Muscle of leg (tissue), 3 donors: ENCODE measurements at regions not wholly inside any gene's neighbourhood (a gene's known extent, or its start where the extent isn't known, plus 50 kb on each side); places are given as distances from the start of the nearest gene placed in this dataset.

Experiments
- DNase-seq: peaks from one replicate; pipeline ENCODE4 v3.0.0; 2013
- H3K27ac ChIP-seq: one replicate; pipeline ENCODE4 v1.5.1; 2013; ENCODE audit warnings: mild to moderate bottlenecking, low read length, control low read depth
- H3K27me3 ChIP-seq: one replicate; pipeline ENCODE4 v1.6.1; 2013; ENCODE audit warnings: low read length; ENCODE audit not compliant: control insufficient read depth, insufficient read depth
- H3K36me3 ChIP-seq: one replicate; pipeline ENCODE4 v1.6.1; 2013; ENCODE audit warnings: low read length; ENCODE audit not compliant: control insufficient read depth, insufficient read depth
- H3K4me1 ChIP-seq: one replicate; pipeline ENCODE4 v1.6.1; 2013; ENCODE audit warnings: low read length; ENCODE audit not compliant: control insufficient read depth, insufficient read depth
- H3K4me3 ChIP-seq: one replicate; pipeline ENCODE4 v1.5.1; 2013; ENCODE audit warnings: low read length, control low read depth
- H3K9me3 ChIP-seq: replicated peaks from 2 replicates; pipeline ENCODE4 v1.6.1; 2013; ENCODE audit warnings: low read depth, low read length; ENCODE audit not compliant: control insufficient read depth
- WGBS: methylation state at CpG from one replicate; pipeline ENCODE4 v1.1.5; 2013; ENCODE audit warnings: missing lambda C conversion rate; ENCODE audit not compliant: insufficient coverage; 5-methylcytosine and 5-hydroxymethylcytosine counted together

- Histone ChIP-seq H3K4me3 (no peak overlapping the region), H3K4me1 (no peaks in the 10 kb centered on the region), H3K27ac (no peak overlapping the region), H3K9me3 (no peaks in the 10 kb centered on the region), H3K27me3 (peaks cover 6% of the 10 kb centered on the region), H3K36me3 (no peaks in the 10 kb centered on the region)
- 90% methylated on average over 3 of the region's 9 CpGs for WGBS
- no peak for DNase-seq
These were observed 151.5 kb downstream of the ASB1 start for GRCh38 chr2:238578256-238578655.

DNA sequence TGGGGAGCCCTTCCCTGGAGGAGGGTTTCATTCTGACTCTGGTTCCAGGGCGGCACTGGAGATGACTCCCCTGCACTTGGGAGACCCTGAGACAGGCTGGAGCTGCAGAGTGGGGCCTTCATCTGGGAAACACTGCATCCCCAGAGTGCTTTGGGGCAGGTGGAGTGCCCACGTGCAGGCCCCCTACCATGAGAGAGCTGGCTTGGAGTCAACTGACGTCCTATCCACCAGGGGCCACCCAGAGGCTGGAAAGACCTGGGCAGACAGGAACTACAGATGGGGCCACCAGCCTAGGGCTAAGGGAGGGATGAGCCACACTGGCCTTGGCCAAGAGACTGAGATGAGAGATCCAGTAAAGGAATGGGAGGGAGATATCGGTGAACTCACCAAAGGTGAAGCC is 153.8 kb downstream of the ASB1 start:
- H3K27me3 ChIP-seq: peaks cover 5% of the 10 kb centered on the region
- no peaks in the 10 kb centered on the region for H3K4me1 ChIP-seq
- H3K36me3 ChIP-seq: no peaks in the 10 kb centered on the region
- H3K9me3 ChIP-seq: peaks cover 5% of the 10 kb centered on the region
- DNase-seq: no peak
- 71% methylated on average over 4 of the region's 4 CpGs for WGBS
- H3K27ac ChIP-seq: no peak overlapping the region
- no peak overlapping the region for H3K4me3 ChIP-seq

GRCh38 chr2:238581126-238581525 is 154.4 kb downstream of the ASB1 start:
- no peak for DNase-seq
- WGBS: no CpG with 5 or more reads among the region's 4 CpGs

DNA sequence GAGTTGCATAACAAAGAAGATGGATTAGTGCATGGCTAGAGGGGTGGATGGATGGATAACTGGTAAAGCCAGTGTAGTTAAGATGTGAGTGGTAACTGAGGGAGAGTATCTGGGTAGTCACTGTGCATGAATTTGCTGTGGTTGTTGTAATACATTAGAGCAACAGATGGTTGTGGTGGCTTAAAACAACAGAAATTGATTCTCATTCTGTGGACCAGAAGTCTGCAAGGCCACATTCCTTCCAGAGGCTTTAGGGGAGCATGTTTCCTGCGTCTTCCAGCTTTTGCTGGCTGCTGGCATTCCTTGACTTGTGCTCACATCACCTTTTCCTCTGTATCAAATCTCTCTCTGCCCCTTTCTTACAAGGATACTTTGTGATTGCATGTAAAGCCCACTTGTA is 155.4 kb downstream of the ASB1 start:
- Histone ChIP-seq H3K9me3 (peaks cover 5% of the 10 kb centered on the region), H3K4me3 (no peak overlapping the region), H3K36me3 (no peaks in the 10 kb centered on the region), H3K27ac (no peak overlapping the region), H3K4me1 (peaks cover 6% of the 10 kb centered on the region), H3K27me3 (no peaks in the 10 kb centered on the region)
- no peak for DNase-seq
- 60% methylated on average over 1 of the region's 1 CpG for WGBS

More at GRCh38 chr2:238581126-238581525, 154.4 kb downstream of the ASB1 start:
- no peaks in the 10 kb centered on the region for H3K27me3 ChIP-seq
- no peaks in the 10 kb centered on the region for H3K4me1 ChIP-seq
- no peak overlapping the region for H3K27ac ChIP-seq
- no peaks in the 10 kb centered on the region for H3K36me3 ChIP-seq
- H3K9me3 ChIP-seq: peaks cover 5% of the 10 kb centered on the region
- no peak overlapping the region for H3K4me3 ChIP-seq

DNA sequence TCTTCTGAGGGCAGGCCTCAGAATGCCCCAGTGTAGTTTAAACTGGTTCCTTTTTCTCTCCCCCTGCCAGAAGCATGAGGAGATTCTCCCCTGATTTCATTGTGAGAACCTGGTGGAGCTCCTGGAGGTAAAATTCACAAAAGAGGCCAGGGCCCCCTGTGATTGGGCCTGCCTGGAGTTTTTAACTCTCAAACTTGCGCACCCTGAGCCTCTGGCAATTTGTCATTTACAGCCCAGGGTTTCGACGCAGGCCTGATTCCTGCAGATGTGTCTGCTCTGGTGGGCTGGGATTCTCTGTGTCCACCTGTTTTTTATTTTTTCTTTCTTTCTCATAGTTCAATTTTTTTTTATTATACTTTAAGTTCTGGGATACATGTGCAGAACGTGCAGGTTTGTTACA is 157.9 kb downstream of the ASB1 start:
- Histone ChIP-seq H3K9me3 (peaks cover 5% of the 10 kb centered on the region), H3K4me3 (no peak overlapping the region), H3K36me3 (no peaks in the 10 kb centered on the region), H3K27me3 (no peaks in the 10 kb centered on the region), H3K27ac (no peak overlapping the region), H3K4me1 (peaks cover 6% of the 10 kb centered on the region)
- DNase-seq: no peak
- WGBS: no CpG with 5 or more reads among the region's 4 CpGs

DNA sequence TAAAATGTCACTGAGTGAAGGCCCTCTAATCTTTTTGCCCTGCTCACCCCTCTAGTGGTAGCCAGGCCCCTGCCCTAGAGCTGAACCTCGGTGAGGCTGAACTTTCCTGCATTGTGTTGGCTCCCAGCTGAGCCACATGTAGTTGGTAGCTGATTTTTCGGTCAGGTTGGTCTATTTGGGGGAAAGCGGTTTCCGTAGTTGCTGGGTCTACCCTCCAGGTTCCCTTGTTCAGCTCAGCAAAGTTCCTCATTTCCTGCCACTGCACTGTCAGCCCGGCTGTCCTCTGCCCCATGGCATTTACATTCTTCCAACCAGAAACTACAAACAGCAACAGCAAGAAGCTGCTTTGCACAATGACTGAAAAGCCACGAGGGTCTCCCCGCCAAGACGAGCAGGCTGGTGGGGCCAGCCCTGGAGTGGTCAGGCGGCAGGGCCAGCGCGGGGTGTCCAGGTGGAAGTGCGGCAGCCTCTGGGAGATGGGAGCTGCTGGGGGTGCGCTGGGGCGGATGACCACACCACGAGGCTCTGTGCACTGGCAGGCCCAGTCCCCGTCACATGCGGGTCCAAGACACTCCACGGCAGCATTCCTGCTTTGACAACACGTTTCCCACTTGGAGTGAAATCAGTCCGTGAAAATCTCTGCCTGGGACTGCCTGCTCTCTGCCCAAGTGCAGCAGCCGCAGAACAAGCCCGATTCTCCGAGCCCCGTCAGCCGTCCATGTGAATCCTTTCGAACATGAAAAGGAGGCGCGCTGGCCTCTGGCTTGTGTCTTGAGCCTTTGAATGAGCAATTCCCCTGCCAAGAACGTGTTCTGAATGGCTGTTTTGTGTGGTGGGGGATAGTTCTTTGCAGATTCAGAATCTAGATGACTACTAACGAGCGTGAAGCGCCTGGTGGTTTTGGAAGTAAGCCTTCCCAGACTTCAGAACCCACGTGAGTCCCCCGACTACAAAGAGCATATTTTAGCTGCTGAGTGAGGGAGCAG is 159.4 kb downstream of the ASB1 start:
- peak; percentile 75 for DNase-seq
- H3K36me3 ChIP-seq: no peaks in the 10 kb centered on the region
- 62% methylated on average over 33 of the region's 34 CpGs for WGBS
- no peak overlapping the region for H3K4me3 ChIP-seq
- H3K9me3 ChIP-seq: peaks cover 5% of the 10 kb centered on the region
- H3K4me1 ChIP-seq: peaks cover 6% of the 10 kb centered on the region
- H3K27me3 ChIP-seq: no peaks in the 10 kb centered on the region
- no peak overlapping the region for H3K27ac ChIP-seq

DNA sequence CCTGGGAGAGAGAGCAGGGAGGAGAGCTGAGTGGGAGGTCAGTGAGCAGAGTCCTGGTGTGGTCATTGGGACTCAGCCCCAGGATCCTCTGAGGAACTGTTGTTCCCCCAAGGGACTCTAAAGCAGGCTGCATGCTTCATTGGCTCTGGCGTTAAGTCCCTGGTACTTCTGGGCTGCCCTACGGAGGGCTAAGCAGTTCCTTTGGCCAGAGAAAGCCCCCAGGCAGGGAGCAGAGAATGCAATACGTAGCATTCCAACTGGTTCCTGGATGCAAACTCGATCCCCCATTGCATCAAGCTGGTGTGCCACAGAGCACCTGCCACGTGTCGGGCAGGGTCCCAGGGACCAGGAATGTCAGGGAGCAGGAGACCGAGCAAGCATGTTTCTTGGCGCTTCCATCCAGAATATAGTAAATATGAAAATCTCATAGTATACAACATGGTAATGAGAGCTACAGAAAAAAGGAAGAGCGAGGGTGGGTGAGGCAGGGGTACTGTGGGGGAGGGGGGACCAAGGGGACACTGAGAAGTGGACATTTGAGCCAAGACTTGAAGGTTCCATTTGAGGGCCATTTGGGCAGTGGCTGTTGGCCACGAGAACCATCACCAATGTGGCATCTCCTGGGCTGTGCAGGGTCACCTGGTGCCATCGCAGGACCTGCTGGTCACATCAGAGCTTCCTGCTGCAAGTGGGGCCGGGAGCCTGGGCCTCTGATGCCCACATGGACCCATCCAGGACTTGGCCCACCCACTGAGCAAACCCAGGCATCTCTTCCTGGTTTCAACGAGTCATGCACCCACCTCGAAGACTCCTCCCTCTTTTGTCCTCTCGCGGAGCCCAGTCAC is 160.4 kb downstream of the ASB1 start:
- no peaks in the 10 kb centered on the region for H3K27me3 ChIP-seq
- DNase-seq: no peak
- H3K27ac ChIP-seq: no peak overlapping the region
- H3K9me3 ChIP-seq: peaks cover 5% of the 10 kb centered on the region
- peaks cover 6% of the 10 kb centered on the region for H3K4me1 ChIP-seq
- 83% methylated on average over 7 of the region's 16 CpGs for WGBS
- no peak overlapping the region for H3K4me3 ChIP-seq
- no peaks in the 10 kb centered on the region for H3K36me3 ChIP-seq

DNA sequence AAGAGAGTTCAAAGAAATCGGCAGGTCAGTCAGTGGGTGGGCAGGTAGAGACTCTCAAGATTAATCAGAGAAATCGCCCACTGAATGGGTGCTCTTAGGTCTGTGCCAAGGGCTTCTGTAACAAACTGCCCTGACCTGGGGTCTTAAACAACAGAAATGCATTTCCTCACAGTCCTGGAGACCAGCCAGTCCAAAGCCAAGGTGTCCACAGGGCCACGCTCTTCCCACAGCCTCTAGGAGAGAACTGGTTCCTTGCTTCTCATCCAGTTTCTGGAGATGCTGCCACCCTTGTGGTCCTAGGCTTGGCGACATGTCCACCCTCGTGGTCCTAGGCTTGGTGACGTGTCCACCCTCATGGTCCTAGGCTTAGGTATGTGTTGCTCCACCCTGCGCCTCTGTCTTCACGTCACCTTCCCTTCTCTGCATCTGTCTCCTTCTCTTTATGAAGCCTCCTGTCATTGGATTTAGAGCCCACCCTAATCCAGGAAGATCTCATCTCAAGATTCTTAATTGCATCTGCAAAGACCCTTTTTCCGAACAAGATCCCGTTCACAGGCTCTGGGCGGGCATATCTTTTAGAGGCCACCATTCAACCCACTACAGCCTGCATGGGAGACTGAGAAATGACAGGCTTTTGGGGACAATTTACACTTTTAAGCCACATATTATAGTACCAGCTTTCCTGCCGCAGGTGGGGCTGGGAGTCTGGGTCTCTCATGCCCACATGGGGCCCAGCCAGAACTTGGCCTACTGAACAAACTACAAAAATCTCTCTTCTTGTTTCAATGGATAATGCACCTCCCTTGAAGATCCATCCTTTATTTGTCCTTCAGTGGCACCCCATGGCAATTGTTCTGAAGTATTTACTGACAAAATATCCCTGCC is 161.3 kb downstream of the ASB1 start:
- 98% methylated on average over 11 of the region's 12 CpGs for WGBS

GRCh38 chr2:238589591-238590460 is 163.1 kb downstream of the ASB1 start:
- Histone ChIP-seq H3K27ac (no peak overlapping the region), H3K36me3 (no peaks in the 10 kb centered on the region), H3K4me3 (no peak overlapping the region), H3K27me3 (no peaks in the 10 kb centered on the region), H3K4me1 (peaks cover 6% of the 10 kb centered on the region), H3K9me3 (no peaks in the 10 kb centered on the region)
- 85% methylated on average over 8 of the region's 16 CpGs for WGBS
- DNase-seq: no peak

More for the DNA sequence above, 161.3 kb downstream of the ASB1 start:
- H3K36me3 ChIP-seq: no peaks in the 10 kb centered on the region
- peaks cover 6% of the 10 kb centered on the region for H3K4me1 ChIP-seq
- no peak for DNase-seq
- no peaks in the 10 kb centered on the region for H3K27me3 ChIP-seq
- no peak overlapping the region for H3K4me3 ChIP-seq
- H3K27ac ChIP-seq: no peak overlapping the region
- peaks cover 5% of the 10 kb centered on the region for H3K9me3 ChIP-seq
